Breast epithelium (tissue), 4 donors: ENCODE measurements at regions not wholly inside any gene's neighbourhood (a gene's known extent, or its start where the extent isn't known, plus 50 kb on each side); places are given as distances from the start of the nearest gene placed in this dataset.
"Not testable (repeated sequence)": the region's sequence is repeated elsewhere in the genome, so short reads cannot be mapped to it uniquely, and the experiment has no call there.

Experiments used
- DNase-seq, 2 donors: peaks; one replicate each; pipeline ENCODE4 v3.0.0-alpha.2; 2019; ENCODE audit warnings: low spot score in 2 of 2
- H3K27ac ChIP-seq, 2 donors: fragments of 200-600 bp; sonication (generic) in 1 of 2; one replicate each; pipeline ENCODE4 v1.5.1; 2016 to 2019; ENCODE audit warnings: mild to moderate bottlenecking in 1 of 2
- H3K27me3 ChIP-seq, 2 donors: fragments of 200-600 bp; sonication (generic) in 1 of 2; one replicate each; pipeline versions ENCODE4 v1.5.1 to v1.6.0; 2017 to 2019; ENCODE audit warnings: control low read depth in 1 of 2, mild to moderate bottlenecking in 1 of 2
- H3K36me3 ChIP-seq: fragments of 200-600 bp; one replicate; pipeline ENCODE4 v1.5.1; 2019
- H3K4me1 ChIP-seq, 2 donors: fragments of 200-600 bp; sonication (generic); one replicate each; pipeline ENCODE4 v1.5.1; 2016 to 2019; ENCODE audit warnings: control low read depth in 1 of 2
- H3K4me3 ChIP-seq, 3 donors: fragments of 200-600 bp; sonication (generic); 1 replicate in 2 of 3; 2 replicates in 1 of 3; pipeline ENCODE4 v1.5.1; 2016 to 2019; ENCODE audit warnings: mild to moderate bottlenecking in 3 of 3, moderate library complexity in 2 of 3
- H3K9me3 ChIP-seq, 2 donors: fragments of 200-600 bp; sonication (generic) in 1 of 2; one replicate each; pipeline ENCODE4 v1.5.1; 2016 to 2019; ENCODE audit warnings: control low read depth in 1 of 2
- POLR2A ChIP-seq: fragments of 450-650 bp; IDR thresholded peaks from one replicate; pipeline ENCODE4 v1.6.1; 2016; ENCODE audit warnings: antibody characterized with exemption, mild to moderate bottlenecking, moderate library complexity
- POLR2AphosphoS5 ChIP-seq, 3 donors: sonication (generic); formaldehyde crosslinking; IDR thresholded peaks; one replicate each; pipeline ENCODE4 v1.6.1; 2017; ENCODE audit warnings: antibody characterized with exemption in 3 of 3
- intact Hi-C: fragments of 100-400 bp; cut with DNase I; formaldehyde crosslinking; loops from one replicate; pipeline ENCODE4 v1.15.1; 2023; ENCODE audit warnings: low total_unique reads
- TF ChIP-seq, protein P1 (sequence below), 3 donors: fragments of 450-650 bp; IDR thresholded peaks; one replicate each; pipeline ENCODE4 v1.5.1; 2016 to 2017; ENCODE audit warnings: antibody characterized with exemption in 3 of 3, mild to moderate bottlenecking in 3 of 3, moderate library complexity in 3 of 3

DNA sequence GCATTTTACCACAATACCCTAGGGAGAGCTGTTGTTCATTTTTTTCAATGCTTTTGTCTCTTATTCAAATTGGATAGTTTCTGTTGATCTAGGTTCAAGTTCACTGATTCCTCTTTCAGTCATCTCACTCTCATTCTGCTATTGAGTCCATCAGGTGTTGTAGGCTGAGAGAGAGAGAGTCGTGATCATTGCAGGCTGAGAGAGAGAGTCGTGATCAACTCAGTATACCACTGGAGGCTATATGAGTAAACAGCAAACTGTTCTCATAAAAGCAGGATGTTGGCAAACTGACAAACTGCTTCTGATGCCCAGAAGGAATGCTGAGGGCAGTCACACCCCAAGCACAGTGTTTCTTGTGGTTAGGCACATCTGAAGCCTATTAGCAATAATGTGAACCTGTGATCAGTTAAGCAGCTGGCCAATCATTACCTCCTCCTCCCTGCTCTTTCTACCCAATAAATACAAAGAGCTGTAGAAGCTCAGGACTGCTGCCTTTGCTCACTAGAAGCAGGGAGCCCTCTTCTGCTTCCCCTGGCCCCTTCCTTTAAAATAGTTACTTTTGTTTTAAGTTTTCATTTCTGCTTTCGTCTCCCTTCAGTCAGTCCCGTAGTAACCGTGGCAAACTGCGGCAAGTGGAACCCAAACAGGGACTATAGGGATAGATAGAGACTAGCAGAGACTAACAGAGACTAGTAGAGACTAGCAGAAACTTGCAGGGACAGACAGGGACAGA lies 476.1 kb upstream of the ACO1 start:
- Histone ChIP-seq H3K27ac (no peak overlapping the region), H3K9me3 (no peaks in the 10 kb centered on the region), H3K4me1 (no peaks in the 10 kb centered on the region), H3K27me3 (no peaks in the 10 kb centered on the region), H3K4me3 (no peak overlapping the region), H3K36me3 (no peaks in the 10 kb centered on the region)
- DNase-seq: no peak
- intact Hi-C loops: no loop called here
- TF ChIP-seq, protein P1, sequence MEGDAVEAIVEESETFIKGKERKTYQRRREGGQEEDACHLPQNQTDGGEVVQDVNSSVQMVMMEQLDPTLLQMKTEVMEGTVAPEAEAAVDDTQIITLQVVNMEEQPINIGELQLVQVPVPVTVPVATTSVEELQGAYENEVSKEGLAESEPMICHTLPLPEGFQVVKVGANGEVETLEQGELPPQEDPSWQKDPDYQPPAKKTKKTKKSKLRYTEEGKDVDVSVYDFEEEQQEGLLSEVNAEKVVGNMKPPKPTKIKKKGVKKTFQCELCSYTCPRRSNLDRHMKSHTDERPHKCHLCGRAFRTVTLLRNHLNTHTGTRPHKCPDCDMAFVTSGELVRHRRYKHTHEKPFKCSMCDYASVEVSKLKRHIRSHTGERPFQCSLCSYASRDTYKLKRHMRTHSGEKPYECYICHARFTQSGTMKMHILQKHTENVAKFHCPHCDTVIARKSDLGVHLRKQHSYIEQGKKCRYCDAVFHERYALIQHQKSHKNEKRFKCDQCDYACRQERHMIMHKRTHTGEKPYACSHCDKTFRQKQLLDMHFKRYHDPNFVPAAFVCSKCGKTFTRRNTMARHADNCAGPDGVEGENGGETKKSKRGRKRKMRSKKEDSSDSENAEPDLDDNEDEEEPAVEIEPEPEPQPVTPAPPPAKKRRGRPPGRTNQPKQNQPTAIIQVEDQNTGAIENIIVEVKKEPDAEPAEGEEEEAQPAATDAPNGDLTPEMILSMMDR (IDR thresholded peaks at IDR 0.05): no peak
- no peak for TF ChIP-seq POLR2AphosphoS5 (IDR thresholded peaks at IDR 0.05)
- TF ChIP-seq POLR2A: no peak

DNA sequence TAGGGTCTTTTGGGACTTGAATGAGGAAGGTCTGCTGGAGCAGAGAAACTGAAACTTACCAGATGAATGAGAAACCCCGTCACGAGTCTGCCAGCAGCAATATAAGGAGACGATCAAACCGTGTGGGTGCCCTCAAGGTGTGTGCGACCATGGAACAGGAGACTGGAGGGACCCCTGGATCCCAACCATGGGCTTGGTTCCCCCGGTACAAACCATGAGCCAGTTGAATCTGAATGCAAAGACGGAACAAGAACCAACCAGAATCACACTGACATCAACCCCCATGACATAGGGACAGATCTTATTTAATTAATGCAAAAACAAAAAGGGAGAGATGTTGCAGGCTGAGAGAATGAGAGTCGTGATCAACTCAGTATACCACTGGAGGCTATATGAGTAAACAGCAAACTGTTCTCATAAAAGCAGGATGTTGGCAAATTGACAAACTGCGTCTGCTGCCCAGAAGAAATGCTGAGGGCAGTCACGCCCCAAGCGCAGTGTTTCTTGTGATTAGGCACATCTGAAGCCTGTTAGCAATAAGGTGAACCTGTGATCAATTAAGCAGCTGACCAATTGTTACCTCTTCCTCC lies 475.5 kb upstream of the ACO1 start:
- Histone ChIP-seq H3K4me1 (no peaks in the 10 kb centered on the region), H3K27ac (no peak overlapping the region), H3K4me3 (no peak overlapping the region), H3K36me3 (no peaks in the 10 kb centered on the region), H3K9me3 (no peaks in the 10 kb centered on the region), H3K27me3 (no peaks in the 10 kb centered on the region)
- intact Hi-C loops: no loop called here
- TF ChIP-seq POLR2AphosphoS5 (IDR thresholded peaks at IDR 0.05): no peak
- TF ChIP-seq POLR2A: no peak
- TF ChIP-seq, protein P1 (IDR thresholded peaks at IDR 0.05): no peak
- no peak for DNase-seq

DNA sequence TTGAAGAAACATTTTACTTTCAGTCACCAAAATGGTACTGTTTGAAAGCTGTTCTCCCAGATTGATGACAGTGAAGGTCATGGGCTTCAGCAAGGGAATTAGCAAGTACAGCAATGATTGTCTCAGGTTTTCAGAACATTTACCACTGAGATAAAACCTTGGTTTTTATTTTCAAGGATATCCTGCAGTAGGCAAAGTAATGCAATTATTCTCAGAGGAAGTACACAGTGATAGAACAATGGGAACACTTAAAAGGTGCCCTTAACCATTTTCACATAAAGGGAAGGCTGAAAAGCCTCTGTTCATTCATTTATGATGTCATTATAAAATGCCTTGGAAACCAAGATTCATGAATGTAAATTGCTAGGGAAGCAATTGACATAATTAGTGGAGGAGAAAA lies 471.8 kb upstream of the ACO1 start:
- no peaks in the 10 kb centered on the region for H3K4me1 ChIP-seq
- H3K9me3 ChIP-seq: no peaks in the 10 kb centered on the region
- H3K27ac ChIP-seq: no peak overlapping the region
- no peak for DNase-seq
- H3K36me3 ChIP-seq: no peaks in the 10 kb centered on the region
- intact Hi-C loops: no loop called here
- H3K27me3 ChIP-seq: no peaks in the 10 kb centered on the region
- TF ChIP-seq POLR2A: no peak
- TF ChIP-seq POLR2AphosphoS5 (IDR thresholded peaks at IDR 0.05): no peak
- TF ChIP-seq, protein P1 (IDR thresholded peaks at IDR 0.05): no peak
- no peak overlapping the region for H3K4me3 ChIP-seq

DNA sequence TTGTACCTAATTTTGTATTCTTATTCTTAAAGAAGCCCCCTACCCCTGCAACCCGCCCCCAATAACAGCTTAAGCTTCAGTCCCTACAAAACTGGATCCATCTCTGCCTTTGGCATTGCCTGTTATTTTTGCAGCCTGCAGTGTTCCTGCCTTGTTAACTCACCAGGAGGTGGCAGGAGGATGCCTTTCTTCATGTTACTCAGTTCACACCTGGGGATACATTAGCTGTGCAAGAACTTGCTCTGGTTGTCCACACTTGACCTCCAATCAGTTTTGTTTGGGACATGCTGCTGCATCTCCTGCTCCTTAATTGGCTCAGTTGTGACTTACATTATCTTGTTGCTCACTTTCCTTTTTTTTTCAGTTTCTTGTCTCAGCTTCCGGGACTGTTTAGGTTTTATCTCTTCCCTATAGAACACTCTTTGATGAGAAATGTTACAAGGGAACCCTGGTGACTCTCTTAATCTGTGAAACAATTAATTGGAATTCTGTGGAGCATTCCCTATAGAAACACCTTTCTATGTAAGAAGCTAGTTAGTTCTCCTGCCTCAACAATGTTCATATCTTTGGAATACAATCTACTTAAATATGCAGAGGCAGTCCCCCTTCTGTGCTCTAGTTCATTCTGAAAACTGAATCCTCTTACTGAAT lies 467.7 kb upstream of the ACO1 start:
- DNase-seq: no peak
- Histone ChIP-seq H3K27ac (no peak overlapping the region), H3K4me3 (no peak overlapping the region), H3K36me3 (no peaks in the 10 kb centered on the region), H3K4me1 (no peaks in the 10 kb centered on the region), H3K9me3 (peaks cover 0 to 3% of the 10 kb centered on the region in 2 donors), H3K27me3 (no peaks in the 10 kb centered on the region)
- TF ChIP-seq, protein P1 (IDR thresholded peaks at IDR 0.05): no peak
- no peak for TF ChIP-seq POLR2A
- TF ChIP-seq POLR2AphosphoS5 (IDR thresholded peaks at IDR 0.05): no peak
- intact Hi-C loops: no loop called here

DNA sequence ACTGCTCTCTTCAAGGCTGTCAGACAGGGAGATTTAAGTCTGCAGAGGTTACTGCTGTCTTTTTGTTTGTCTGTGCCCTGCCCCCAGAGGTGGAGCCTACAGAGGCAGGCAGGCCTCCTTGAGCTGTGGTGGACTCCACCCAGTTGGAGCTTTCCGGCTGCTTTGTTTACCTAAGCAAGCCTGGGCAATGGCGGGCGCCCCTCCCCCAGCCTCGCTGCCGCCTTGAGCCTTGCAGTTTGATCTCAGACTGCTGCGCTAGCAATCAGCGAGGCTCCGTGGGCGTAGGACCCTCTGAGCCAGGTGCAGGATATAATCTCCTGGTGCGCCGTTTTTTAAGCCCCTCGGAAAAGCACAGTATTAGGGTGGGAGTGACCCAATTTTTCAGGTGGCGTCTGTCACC lies 446.7 kb upstream of the ACO1 start:
- H3K9me3 ChIP-seq, intact Hi-C loops, H3K4me1 ChIP-seq, DNase-seq, H3K36me3 ChIP-seq, H3K27ac ChIP-seq, H3K27me3 ChIP-seq, H3K4me3 ChIP-seq: not testable (repeated sequence)
